NT2/D1 (cell line): ENCODE measurements at regions not wholly inside any gene's neighbourhood (a gene's known extent, or its start where the extent isn't known, plus 50 kb on each side); places are given as distances from the start of the nearest gene placed in this dataset.

Experiments
- SUZ12 ChIP-seq: IDR thresholded peaks from 2 replicates; pipeline ENCODE4 v1.6.1; 2011; ENCODE audit not compliant: insufficient read length, insufficient read depth; ENCODE audit errors: extremely low read depth
- ZNF274 ChIP-seq: IDR thresholded peaks from 2 replicates; pipeline ENCODE4 v1.6.1; 2011; ENCODE audit warnings: mild to moderate bottlenecking, low read depth, low read length

DNA sequence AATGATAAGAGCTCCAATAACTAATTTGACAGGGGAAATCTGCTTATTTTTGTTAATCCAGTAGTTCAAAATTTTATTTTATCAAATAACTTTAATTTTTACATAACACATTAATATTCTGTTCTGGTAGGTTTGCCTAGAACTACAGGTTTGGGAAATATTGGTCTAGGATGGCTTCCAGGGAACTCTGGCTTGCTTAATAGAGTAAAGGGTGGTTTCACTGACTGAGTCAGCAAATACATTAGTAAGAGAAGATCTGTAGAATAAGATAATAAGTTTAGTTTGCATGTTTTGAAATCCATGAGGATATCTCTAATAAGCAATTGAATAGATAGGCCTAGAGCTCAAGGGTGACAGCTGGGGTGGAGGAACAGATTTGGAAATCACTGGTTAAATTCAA, 500.7 kb downstream of the ZNF674 start:
- no peak for TF ChIP-seq ZNF274
- no peak for TF ChIP-seq SUZ12
